Hematopoietic multipotent progenitor cell treated with erythropoietin and hydrocortisone succinate and interleukin-3 and kit ligand, for 17 days (in vitro differentiated cells): ENCODE measurements at regions not wholly inside any gene's neighbourhood (a gene's known extent, or its start where the extent isn't known, plus 50 kb on each side); places are given as distances from the start of the nearest gene placed in this dataset.

Experiments
- DNase-seq: peaks from one replicate; pipeline ENCODE4 v3.0.0-alpha.2; 2015; ENCODE audit warnings: low spot score

DNA sequence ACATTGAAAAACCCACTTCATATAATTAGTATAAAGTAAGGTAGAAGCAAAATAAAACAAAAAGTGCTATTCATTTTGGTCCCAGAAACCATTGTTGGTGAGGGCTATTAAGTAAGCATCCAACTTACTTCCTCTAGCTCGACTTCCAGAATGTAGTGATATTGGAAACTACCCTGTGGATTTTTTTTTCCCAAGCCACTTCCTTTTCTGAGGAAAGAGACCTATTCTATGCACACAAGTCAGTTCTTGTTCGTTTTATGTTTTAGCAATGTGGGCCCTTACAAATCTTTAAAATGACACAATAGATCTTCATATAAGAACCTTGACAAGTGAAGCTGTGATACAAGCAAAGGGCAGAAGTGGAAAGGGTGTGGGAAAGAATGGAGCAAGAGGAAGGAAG is 402.0 kb upstream of the TBL1XR1 start:
- no peak for DNase-seq

DNA sequence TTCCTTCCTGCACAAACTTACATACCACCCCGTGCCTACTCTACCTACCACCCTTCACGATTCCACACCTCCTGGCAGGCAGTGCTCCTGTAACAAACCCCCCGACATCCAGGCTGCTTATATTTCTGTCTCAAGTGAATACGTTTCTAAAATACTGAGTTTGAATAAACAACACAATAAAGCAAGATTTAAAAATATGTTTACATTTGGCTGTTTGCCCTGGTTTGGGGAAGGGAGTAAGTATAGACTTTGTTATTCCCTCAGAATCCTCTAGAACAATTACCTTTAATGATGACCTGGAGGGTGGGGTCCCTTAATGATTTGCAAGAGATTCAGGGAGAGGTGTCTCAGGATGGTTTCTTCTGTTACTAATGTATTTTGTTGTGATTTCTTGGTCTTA is 402.6 kb upstream of the TBL1XR1 start:
- DNase-seq, result no peak

DNA sequence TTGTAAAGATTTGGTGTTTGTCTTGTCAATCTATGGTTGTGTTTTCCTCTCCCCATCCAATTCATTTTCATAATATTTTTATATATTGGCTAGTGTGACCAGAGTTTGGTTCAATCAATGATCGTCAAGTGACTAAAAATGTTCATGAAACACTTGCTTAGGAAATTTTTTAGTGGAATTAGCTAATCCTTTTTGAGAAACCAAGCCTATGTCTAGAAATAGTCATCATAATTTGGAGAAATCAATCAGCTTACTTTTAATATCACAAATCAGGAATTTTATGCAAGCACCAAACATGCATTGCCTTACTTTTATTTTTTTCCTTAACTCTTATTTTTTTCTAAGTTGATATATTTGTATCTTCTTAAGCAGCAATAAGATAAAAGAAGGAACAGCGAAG is 403.1 kb upstream of the TBL1XR1 start:
- no peak for DNase-seq

DNA sequence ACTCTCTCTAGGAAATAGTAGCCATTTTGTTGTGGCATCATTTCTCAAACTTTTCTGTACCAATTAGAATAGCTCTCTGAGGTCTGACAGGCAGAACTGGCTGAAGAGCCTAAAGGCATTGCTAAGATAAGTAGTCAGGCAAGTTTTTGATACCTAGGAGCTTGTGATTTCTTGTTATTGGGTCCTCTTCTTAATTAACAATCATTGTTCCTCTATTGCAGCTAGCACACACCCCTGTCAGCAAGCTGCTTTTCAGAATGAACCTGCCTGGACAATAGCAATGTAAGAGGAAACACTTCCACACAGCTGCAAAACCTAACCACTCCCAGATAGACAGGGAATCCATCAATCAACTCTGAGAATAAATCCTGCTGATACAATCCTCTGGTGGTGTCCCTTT is 403.9 kb upstream of the TBL1XR1 start:
- DNase-seq, result no peak

DNA sequence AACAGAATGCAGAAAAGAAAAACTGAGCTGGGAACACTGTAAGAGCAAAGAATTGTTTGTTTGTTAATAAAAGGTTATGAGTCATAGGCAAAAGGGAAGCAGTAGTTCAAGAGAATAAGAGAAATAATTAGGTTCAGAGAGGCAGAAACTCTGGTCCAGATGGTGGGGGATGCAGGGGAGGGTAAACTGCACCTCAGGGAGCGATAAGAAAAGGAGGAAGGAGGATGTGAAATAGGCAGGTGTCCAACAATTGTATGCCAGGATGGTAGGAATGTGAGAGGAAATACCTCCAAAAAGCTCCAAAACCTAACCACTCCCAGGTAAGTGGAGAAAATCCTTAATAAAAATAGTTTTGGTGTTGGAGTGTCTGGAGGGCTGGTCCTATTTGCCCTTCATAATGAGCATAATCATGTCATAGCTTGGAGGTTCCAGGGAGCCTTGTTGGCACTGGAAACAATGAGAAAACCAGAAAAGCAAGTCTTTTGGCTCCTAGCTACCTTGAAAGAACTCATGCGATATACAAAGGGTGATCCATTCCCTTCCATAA is 405.4 kb upstream of the TBL1XR1 start:
- no peak for DNase-seq

DNA sequence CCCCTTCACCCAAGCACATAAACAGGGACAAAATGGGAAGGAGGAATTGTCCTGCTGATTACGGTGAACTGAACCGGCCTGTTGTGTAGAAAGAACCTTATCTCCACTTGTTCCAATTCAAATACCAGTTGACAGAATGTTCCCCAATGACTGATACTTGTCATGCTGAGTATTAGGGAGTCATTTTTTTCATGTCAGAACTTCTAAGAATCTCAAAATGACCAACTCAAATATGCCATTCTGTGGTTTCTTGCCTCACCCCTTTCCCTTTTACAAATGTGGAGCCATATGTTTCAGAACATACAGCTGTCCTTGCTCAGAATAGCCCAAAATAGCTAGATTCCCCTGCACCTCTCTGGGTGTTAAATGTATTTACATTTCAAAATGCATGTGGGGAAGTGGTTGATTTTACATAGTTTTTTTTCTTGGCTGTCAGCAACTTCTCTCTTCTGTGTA is 405.9 kb upstream of the TBL1XR1 start:
- DNase-seq, result no peak

DNA sequence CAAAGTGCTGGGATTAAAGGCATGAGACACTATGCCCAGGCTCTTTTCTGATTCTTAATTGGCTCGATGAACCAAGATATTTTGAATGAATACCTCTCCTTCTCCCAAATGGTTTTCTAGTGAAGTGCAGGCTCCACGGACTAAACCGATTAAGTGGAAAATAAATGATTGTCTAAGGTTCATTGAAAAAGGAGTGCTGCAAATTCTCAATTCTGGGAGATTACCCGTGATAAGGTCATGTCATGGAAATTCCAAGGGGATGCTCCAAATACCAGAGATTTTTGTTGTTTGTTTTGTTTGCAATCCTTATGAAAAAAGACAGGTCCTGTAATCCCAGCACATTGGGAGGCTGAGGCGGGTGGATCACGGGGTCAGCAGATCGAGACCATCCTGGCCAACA is 406.9 kb upstream of the TBL1XR1 start:
- DNase-seq, result no peak

DNA sequence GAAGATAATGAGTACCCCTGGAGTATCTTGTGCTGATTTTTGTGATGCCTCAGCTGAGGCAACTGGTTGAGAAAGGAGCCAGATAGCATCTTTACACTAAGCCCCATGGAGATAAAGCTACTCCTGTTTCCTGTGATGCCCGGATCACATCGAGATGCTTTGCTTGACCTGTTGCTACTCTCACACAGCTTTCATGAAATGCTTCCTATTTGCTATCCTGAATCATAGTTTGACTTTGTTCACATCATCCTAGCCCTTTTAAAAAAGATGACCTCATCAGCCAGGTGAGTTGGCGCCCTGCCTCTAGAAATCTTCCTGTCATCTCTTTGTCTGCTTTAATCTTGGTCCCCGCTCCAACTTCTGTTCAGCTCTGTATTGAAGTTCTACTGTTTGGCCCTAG is 409.6 kb upstream of the TBL1XR1 start:
- no peak for DNase-seq

DNA sequence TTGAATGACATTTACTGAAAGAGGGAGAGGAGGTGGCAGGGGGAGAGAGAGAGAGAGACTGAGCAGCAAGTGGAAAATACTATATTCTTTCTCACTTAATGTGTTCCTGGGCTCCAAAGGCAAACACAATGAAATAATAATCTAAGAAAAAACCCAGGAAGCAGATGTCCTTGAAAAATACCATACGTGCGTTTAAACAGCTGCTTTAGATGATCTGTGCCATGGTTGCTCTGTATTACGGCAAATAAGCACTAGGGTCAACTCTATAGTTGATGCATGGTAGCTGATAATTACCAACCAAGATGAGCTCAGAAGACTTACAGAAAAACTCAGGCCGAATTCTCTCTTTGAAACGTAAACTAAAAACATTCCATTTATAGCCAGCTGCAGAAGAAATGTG is 410.3 kb upstream of the TBL1XR1 start:
- DNase-seq, result no peak

DNA sequence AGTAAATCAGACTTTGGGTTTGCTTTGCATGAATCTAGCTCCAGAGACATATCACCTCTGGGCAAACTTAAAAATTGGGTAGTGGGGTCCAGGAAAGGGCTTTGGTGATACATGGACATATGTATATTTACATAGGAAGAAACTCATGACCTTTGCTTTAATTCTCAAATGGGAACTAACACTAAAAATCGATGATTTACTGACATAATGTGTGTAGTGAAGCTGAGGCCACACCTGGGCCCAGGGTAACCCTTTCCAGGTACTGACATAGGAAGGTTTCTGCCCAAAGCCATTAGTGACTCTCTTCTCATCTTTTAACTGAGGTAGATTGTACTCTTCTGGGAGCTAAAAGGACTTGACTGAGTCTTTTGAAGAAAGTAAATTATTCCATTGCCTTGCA is 411.2 kb upstream of the TBL1XR1 start:
- DNase-seq, result no peak

DNA sequence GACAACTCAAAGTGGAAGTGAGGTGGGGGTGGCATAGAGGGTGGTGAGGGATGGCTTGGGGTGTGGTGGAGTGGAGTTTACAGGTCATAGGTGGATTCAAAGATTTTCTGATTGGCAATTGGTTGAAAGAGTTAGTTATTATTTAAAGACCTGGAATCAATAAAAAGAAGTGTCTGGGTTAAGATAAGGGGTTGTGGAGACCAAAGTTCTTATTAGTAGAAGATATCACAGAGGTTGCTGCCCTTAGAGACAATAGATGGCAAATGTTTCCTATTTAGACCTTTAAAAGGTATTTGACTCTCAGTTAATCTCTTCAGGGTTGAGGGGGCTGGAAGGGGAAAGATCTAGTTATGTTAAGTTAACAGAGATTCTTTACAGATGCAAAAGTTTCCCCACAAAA is 412.3 kb upstream of the TBL1XR1 start:
- DNase-seq, result no peak

DNA sequence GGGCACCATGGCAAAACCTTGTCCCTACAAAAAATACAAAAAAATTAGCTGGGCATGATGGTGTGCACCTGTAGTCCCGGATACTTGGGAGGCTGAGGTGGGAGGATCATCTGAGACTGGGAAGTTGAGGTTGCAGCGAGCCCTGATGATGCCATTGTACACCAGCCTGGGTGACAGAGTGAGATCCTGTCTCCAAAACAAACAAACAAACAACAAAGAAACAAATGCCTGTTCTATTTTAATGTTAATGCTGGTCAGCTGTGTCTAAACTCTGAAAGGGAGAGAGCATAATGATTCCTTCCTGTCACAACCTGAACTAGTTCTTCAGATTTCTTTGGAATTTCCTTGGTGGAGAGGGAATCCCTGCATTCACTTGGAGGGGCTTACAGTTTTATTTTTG is 413.0 kb upstream of the TBL1XR1 start:
- DNase-seq, result no peak

DNA sequence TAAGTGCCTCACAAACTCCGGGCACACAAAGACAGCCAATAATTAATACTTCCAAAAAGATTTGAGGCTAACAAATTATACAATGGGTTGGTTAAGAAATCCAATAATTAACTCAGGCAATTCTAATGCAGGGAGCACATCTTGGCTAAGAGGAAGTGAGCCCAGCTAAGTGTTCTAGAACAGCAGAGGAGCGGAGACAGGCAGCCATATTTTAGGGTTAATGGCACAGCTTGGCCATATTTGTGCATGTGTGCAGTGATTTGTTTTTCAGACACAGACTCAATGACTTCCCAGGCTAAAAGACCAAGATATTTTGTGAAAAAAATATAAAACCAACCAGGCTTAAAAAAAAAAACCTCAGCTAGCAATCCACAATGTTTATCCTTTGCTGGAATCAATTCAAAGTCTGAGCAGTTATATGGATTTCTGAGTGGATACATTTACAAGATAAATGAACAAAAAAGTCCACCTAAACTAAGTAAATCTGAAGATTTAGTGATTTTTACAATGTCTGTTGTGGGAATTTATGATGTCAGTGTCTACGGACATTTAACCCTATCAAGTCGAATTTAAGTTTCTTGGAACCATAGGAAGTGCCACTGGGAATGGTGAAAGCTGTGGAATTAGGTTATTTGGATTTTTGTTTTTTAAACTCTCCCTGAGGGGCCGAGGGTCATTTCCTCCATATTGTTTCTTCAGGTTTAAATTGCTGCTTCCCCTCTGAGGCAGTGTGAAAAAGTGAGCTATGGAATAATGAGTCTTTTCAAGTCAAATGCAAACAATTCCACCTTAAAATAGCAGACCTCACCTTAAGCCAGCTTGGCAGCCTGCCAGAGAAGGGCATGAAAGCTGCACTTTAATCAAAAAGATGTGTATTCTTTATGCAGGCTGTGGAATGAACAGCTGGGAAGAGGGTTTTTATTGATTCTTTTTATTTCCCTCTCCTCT is 413.7 kb upstream of the TBL1XR1 start:
- DNase-seq, result no peak

DNA sequence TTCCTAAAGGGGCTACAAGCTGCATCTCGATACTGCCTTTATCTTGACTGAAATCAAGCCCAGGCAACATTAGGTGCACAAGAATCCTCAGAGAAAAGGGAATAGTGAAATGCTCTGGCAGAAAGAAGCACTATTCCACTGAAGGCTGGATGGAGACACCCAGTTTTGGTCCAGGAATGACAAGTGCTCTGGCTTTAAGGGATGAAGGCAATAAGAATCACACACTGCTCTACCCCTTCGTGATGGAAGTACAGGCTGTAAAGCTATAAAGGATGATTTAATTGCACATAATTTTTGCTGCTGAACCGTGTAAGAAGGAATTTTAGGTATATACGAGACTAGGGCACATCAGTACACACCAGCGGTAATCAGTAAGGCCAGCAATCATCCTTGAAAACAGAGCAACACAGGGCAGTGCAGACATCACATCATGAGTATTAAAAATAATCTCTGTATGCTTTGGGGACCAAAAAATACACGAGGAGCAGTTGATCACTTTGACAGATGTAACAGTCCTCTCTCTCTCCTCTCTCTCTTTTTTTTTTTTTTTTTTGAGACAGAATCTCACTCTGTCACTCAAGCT is 414.6 kb upstream of the TBL1XR1 start:
- DNase-seq, result no peak

DNA sequence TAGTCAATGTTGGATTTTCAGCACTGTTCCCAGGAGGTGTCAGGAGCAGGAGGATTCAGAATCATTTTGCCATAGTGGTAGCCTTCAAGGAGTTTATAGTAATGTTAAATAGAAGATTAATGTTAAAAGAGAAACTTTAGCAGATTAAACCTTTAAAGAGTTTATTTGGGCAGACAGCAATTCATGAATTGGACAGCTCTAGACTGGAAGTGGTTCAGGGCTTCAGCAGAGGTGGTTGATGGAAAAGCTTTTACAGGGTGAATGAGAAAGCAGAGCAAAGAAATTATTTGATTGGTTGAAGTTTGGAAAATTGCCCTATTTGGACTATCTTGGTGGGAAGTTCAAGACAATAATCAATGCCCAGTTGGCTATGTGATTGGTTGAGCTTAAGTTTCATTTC is 416.6 kb upstream of the TBL1XR1 start:
- DNase-seq, result no peak

DNA sequence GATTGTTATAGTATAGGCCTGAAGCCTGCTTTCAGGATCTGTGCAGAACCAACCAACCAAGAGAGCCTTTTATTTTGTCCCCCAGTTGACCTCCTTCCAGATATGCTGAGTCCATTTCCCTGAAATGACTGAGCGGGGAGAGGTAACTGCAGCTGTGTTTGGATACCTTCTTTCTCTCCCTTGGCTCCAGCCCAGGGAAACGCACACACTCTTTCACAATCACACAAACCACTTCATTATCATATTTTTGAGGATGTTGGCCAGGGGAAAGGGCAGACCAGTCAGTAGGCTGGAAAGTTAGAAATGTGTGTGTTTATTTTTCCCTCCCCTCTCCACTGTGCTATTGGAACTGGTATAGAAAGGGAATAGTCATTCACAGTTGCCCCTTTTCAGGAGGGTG is 417.7 kb upstream of the TBL1XR1 start:
- no peak for DNase-seq

DNA sequence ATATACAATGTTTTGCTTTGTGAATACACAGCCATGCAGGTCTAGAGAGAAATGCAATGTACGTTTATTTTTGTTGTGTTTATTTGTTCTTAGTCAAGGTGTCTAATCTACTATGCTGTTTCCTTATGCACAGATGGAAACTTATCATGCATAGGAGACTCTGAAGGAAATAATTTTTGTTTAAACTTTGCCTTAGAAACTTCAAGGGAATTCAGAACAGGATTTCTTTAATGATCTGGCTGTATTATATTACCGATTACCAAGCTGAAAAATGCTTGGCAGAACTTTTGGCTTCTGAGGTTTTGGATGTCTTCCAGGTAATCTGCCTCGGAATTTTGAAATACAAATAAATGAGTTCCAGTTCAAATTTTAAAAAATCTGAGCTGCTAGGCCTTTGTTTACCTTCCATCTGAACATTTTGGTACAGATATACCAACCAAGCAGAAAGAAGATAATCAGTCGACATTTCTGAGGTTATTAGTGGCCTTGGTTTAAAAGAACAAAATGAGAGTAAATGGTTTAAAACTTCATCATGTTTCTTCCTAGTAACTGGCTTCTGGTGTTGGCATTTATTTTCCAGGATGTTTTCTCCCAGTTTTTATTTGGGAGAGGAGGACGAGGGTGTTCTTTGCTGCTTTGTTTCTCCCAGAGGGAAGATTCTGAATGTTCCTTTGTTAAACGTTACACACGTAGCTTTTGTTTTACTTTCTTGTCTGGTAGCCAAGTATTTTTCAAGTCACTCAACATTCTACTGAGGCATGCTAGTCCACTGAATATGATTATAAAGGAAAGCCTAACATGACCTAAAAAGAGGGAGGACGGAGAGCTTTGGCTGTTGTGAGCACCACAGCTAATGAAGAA is 421.8 kb upstream of the TBL1XR1 start:
- DNase-seq, result no peak

DNA sequence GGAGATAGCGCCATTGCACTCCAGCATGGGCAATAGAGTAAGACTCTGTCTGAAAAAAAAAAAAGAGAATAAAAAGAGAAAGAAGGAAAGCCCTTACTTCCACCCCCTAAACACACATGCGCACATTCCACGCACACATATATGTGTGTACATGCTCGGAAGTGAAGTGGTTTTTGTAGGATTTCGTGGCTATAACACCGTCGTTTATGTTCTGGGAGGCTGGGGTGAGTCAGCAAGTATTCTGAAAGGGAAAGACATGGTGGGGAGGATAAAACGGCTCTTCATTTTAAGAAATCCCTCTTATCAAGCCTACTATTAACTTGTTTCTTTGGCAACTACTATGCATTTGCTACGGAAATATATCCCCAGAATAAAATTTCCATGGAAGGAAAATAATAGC is 422.8 kb upstream of the TBL1XR1 start:
- no peak for DNase-seq

DNA sequence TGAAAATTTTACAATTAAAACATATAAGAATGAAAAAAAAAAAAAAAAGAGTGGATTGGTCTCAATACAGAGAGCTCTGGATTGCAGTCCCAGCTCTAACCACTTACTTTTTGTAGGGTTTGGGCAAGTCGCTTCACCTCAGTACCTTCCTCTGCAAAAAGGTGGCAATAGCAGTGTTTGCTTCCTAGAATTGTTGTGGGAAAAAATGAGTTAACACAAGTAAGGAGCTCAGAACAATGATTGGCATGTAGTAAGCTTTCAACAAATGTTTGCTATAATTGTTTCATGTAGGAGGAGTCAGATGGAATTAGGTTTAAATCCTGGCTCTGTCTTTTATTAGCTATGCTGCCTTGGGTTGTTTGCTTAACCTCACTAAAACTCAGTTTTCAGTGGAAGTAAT is 425.2 kb upstream of the TBL1XR1 start:
- DNase-seq, result no peak

DNA sequence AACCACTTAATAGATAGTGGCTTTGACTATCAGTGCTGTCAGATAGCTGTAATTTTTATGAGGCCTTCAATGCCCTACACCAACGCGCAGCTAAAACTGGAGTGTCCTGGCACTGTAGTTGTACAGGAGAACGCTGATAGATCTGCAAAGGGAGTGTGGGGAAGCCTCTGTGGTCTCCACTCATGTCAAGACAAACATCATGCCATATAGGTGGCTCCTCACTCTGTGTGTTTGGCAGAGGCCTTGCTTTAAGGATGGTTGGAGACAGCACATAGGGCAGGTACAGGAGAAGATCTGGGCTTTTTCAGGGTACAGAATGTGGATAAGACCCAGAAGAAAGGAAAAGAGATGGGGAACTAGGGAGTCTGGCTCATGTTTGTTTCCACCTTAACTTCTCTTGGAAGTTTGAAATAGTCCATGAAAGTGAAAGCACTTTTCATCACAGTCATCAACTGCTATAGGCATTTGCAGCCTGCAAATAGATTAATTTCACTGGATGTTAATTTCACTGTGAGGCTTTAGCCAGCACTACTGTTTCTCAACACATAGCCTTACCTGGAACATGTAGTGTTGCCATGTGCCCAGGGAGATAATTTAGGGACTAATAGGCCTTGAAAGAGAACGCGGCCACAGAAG is 425.8 kb upstream of the TBL1XR1 start:
- DNase-seq, result no peak

DNA sequence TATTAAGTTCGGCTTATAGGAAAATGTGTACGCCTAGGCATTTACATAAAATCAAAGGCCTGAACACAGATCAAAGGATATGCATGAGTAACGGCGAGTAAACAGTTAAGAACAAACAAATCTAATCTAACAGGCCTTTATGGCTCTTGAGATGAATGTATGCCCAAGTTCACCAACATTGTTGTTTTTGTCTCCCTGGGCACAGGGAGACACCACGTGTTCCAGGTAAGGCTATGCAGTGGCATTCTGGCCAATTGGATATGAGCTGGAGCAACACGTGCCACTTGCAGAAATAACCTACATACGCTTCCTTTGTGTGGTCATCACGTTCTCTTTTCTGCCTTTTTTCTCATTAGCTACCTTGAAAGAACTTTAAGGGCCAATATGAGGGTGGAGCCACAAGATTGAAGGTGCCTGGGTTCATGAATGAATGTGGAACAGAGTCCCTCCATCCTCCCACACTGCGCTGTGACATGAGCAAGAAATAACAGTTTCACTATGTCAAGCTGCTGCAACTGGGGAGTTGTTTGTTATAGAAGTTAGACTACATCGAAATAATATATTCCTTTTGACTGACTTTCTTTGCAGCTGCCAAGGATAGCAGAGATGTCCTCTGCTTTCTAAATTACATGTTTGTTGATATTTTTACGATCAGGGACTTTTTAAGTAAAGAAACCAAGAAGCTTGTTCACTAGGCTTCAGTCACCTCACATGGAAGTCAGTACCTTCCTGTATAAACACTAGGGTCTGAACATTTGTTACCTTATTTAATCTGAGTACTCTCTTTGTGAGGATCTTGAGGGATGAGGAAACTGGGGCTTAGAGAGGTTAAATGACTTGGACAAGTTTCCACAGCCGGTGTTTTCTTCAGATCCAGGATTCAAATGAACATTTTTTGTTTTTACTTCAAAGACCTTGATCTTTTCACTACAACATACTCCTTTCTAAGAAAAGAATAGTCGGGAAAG is 427.5 kb upstream of the TBL1XR1 start:
- no peak for DNase-seq
